PC-9 (cell line): ENCODE measurements at regions not wholly inside any gene's neighbourhood (a gene's known extent, or its start where the extent isn't known, plus 50 kb on each side); places are given as distances from the start of the nearest gene placed in this dataset.
"Not testable (repeated sequence)": the region's sequence is repeated elsewhere in the genome, so short reads cannot be mapped to it uniquely, and the experiment has no call there.

Experiments
- EZH2 ChIP-seq: fragments of 200-600 bp; sonication (generic); IDR thresholded peaks from 2 replicates; pipeline ENCODE4 v1.8.0; 2017; ENCODE audit warnings: antibody characterized with exemption, low read depth
- TF ChIP-seq, protein P1 (sequence below): fragments of 200-600 bp; sonication (generic); conservative IDR thresholded peaks from 2 replicates; pipeline ENCODE4 v1.6.1; 2017; ENCODE audit warnings: mixed run types, antibody characterized with exemption, mild to moderate bottlenecking, moderate library complexity

- TF ChIP-seq, protein P1, sequence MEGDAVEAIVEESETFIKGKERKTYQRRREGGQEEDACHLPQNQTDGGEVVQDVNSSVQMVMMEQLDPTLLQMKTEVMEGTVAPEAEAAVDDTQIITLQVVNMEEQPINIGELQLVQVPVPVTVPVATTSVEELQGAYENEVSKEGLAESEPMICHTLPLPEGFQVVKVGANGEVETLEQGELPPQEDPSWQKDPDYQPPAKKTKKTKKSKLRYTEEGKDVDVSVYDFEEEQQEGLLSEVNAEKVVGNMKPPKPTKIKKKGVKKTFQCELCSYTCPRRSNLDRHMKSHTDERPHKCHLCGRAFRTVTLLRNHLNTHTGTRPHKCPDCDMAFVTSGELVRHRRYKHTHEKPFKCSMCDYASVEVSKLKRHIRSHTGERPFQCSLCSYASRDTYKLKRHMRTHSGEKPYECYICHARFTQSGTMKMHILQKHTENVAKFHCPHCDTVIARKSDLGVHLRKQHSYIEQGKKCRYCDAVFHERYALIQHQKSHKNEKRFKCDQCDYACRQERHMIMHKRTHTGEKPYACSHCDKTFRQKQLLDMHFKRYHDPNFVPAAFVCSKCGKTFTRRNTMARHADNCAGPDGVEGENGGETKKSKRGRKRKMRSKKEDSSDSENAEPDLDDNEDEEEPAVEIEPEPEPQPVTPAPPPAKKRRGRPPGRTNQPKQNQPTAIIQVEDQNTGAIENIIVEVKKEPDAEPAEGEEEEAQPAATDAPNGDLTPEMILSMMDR = not testable (repeated sequence)
- TF ChIP-seq EZH2 = not testable (repeated sequence)
Observed at GRCh38 chr13:74260420-74260819, 126.2 kb upstream of the KLF12 start.
